Peyer's patch (tissue), 4 donors: ENCODE measurements at regions not wholly inside any gene's neighbourhood (a gene's known extent, or its start where the extent isn't known, plus 50 kb on each side); places are given as distances from the start of the nearest gene placed in this dataset.

ENCODE experiments used
- POLR2A ChIP-seq, 2 donors: fragments of 450-650 bp; IDR thresholded peaks; one replicate each; pipeline ENCODE4 v1.5.1; 2017; ENCODE audit warnings: antibody characterized with exemption in 2 of 2, mild to moderate bottlenecking in 2 of 2, moderate library complexity in 2 of 2
- TF ChIP-seq, protein P1 (sequence below), 6 experiments: fragments of 450-650 bp in 4 of 6; fragments of 200-600 bp in 2 of 6; sonication (generic) in 1 of 6; IDR thresholded peaks; one replicate each; pipeline ENCODE4 v1.5.1; 2017 to 2019; ENCODE audit warnings: antibody characterized with exemption in 6 of 6, mild to moderate bottlenecking in 3 of 6, moderate library complexity in 1 of 6

DNA sequence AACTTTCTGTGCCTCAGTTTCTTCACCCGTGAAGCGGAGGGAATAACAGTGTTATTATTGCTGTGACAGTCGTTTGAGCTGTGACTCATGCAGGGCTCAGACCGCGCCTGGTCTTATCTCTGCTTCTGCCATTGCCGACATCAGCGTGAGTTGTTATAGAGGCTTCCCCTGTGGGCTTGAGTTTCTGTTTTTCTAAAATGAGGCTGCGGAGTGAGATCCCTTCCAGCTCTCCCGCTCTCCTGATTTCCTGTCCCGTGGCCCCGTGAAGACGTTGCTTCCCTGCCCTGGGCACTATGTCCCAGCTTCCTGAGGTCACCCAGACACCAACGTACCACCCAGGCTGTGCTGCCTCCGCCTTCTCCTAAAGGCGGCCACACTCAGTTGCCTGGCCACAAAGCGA, 278.5 kb downstream of the BMP7 start:
- TF ChIP-seq, protein P1, sequence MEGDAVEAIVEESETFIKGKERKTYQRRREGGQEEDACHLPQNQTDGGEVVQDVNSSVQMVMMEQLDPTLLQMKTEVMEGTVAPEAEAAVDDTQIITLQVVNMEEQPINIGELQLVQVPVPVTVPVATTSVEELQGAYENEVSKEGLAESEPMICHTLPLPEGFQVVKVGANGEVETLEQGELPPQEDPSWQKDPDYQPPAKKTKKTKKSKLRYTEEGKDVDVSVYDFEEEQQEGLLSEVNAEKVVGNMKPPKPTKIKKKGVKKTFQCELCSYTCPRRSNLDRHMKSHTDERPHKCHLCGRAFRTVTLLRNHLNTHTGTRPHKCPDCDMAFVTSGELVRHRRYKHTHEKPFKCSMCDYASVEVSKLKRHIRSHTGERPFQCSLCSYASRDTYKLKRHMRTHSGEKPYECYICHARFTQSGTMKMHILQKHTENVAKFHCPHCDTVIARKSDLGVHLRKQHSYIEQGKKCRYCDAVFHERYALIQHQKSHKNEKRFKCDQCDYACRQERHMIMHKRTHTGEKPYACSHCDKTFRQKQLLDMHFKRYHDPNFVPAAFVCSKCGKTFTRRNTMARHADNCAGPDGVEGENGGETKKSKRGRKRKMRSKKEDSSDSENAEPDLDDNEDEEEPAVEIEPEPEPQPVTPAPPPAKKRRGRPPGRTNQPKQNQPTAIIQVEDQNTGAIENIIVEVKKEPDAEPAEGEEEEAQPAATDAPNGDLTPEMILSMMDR (IDR thresholded peaks at IDR 0.05): no peak
- no peak for TF ChIP-seq POLR2A (IDR thresholded peaks at IDR 0.05)
